ENCODE measurements at regions not wholly inside any gene's neighbourhood (a gene's known extent, or its start where the extent isn't known, plus 50 kb on each side); places are given as distances from the start of the nearest gene placed in this dataset.

DNA sequence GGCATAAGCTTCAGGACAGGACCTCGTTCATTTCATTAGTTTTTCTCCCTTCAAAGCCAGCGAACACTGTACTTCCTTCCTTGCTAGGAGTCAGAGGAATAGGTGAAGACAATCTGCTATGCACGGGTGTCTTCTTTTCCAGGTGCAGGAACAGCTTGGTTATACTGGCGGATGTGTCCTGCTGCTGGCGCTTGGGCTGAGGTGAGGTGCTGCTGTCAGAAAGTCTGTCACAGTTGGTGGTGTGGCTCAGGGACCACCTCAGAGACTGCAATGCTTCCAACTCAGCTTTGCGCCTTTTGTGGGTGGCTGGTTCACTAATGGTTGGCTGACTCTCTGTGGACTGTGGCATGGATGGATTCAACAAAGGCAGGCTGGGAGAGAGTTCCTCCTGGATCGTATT is 58.3 kb upstream of the UBN2 start (continued):
- TF ChIP-seq ZNF274 (IDR thresholded peaks at IDR 0.05; ENCODE audit: borderline replicate concordance, extremely low read depth, low read length) (no peak), KDM1A (IDR thresholded peaks at IDR 0.05; ENCODE audit: borderline replicate concordance, low read length) (no peak), RXRA (IDR thresholded peaks at IDR 0.05; ENCODE audit: insufficient read depth, low read depth, low read length) (no peak)

All from H1 (cell line).